Astrocyte of the spinal cord (primary cell): ENCODE measurements at regions not wholly inside any gene's neighbourhood (a gene's known extent, or its start where the extent isn't known, plus 50 kb on each side); places are given as distances from the start of the nearest gene placed in this dataset.

Experiments
- DNase-seq: peaks from one replicate; pipeline ENCODE4 v3.0.0; 2011; ENCODE audit warnings: low read depth, low spot score
- H3K4me3 ChIP-seq: 2 replicates; pipeline ENCODE4 v1.5.1; 2011; ENCODE audit warnings: low read depth, mild to moderate bottlenecking, low read length, moderate library complexity
- CTCF ChIP-seq: IDR thresholded peaks from 2 replicates; pipeline ENCODE4 v1.5.1; 2012; ENCODE audit warnings: low read depth, mild to moderate bottlenecking, low read length, inconsistent platforms
- in situ Hi-C: cut with HindIII; loops from 2 replicates; pipeline ENCODE4 v1.10.0; 2017; ENCODE audit warnings: low sequenced_read_pairs

- in situ Hi-C loops: no loop called here
- H3K4me3 ChIP-seq: no peak overlapping the region
- peak; percentile 49 for DNase-seq
- TF ChIP-seq CTCF: no peak
Measured at GRCh38 chr1:203926025-203926540, 64.7 kb downstream of the SNRPE start.

GRCh38 chr1:203929741-203930309, 68.4 kb downstream of the SNRPE start:
- H3K4me3 ChIP-seq: no peak overlapping the region
- no peak for DNase-seq
- in situ Hi-C loops: no loop called here
- TF ChIP-seq CTCF: no peak

- no peak overlapping the region for H3K4me3 ChIP-seq
- peak; percentile 33 for DNase-seq
- no peak for TF ChIP-seq CTCF
- in situ Hi-C loops: no loop called here
Measured at GRCh38 chr1:203930342-203930741, 68.9 kb downstream of the SNRPE start.

GRCh38 chr1:203931953-203932352, 70.6 kb downstream of the SNRPE start:
- DNase-seq: no peak
- in situ Hi-C loops: no loop called here
- TF ChIP-seq CTCF: no peak
- H3K4me3 ChIP-seq: no peak overlapping the region

GRCh38 chr1:203932556-203932955, 71.2 kb downstream of the SNRPE start:
- in situ Hi-C loops: no loop called here

GRCh38 chr1:203934027-203934426, 72.6 kb downstream of the SNRPE start:
- no peak overlapping the region for H3K4me3 ChIP-seq
- no peak for TF ChIP-seq CTCF
- in situ Hi-C loops: no loop called here
- DNase-seq: no peak

More at GRCh38 chr1:203932556-203932955, 71.2 kb downstream of the SNRPE start:
- no peak for DNase-seq
- no peak for TF ChIP-seq CTCF
- H3K4me3 ChIP-seq: no peak overlapping the region
